ENCODE measurements at regions not wholly inside any gene's neighbourhood (a gene's known extent, or its start where the extent isn't known, plus 50 kb on each side); places are given as distances from the start of the nearest gene placed in this dataset.
A peak's percentile ranks its signal among the peaks of the same experiment; 100 is the strongest.
"Not testable (repeated sequence)": the region's sequence is repeated elsewhere in the genome, so short reads cannot be mapped to it uniquely, and the experiment has no call there.

GRCh38 chr14:71237556-71237955 lies 330.3 kb downstream of the PCNX1 start:
- Histone ChIP-seq H3K4me1 (ENCODE audit: insufficient read depth) (no peaks in the 10 kb centered on the region), H3K4me3 (ENCODE audit: low read depth, low read length) (no peak overlapping the region), H3K36me3 (ENCODE audit: insufficient read depth) (no peaks in the 10 kb centered on the region), H3K27ac (ENCODE audit: low read depth) (no peak overlapping the region)
- no peak for DNase-seq (ENCODE audit: extremely low spot score)
- WGBS, result 79% methylated on average over 4 of the region's 4 CpGs

GRCh38 chr14:71238835-71239234 lies 331.6 kb downstream of the PCNX1 start:
- DNase-seq (ENCODE audit: extremely low spot score), result no peak
- Histone ChIP-seq H3K4me1 (ENCODE audit: insufficient read depth) (no peaks in the 10 kb centered on the region), H3K4me3 (ENCODE audit: low read depth, low read length) (no peak overlapping the region), H3K36me3 (ENCODE audit: insufficient read depth) (no peaks in the 10 kb centered on the region), H3K27ac (ENCODE audit: low read depth) (no peak overlapping the region)
- 87% methylated on average over 5 of the region's 5 CpGs for WGBS

- Histone ChIP-seq H3K36me3 (ENCODE audit: insufficient read depth) (no peaks in the 10 kb centered on the region), H3K27ac (ENCODE audit: low read depth) (no peak overlapping the region), H3K4me1 (ENCODE audit: insufficient read depth) (no peaks in the 10 kb centered on the region), H3K4me3 (ENCODE audit: low read depth, low read length) (no peak overlapping the region)
- 64% methylated on average over 6 of the region's 6 CpGs for WGBS
- no peak for DNase-seq (ENCODE audit: extremely low spot score)
Measured at GRCh38 chr14:71240171-71240570, 332.9 kb downstream of the PCNX1 start.

DNA sequence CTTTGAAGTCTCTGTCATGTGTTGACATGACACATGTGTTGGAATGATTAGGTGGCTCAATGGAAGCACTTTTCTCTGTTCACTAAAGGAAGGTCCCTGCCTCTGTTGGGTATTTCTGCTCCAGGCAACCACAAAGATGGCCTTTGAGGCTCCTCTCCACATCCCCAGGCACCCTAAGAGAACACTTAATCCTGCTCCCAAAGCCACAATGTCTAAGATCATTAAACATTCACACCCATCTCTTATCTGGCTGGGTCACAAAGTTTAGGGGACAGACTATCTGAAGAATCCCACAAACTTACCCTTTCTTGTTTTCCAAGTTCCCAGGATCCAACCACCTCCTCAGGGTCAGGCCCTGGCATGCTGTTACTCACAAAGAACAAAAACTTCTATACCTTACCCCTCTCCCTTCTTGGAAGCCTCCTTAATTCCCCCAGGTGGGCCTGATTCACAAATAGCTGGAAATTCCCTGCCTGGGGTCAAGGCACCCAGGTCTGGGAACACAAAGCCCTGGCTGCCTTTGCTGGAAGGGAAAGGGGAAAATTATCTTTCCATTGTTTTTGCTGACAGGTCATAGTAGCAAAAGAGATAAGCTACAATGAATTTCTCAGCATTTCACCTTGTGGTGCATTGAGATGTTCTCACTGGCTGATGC lies 333.7 kb downstream of the PCNX1 start:
- no peak overlapping the region for H3K4me3 ChIP-seq (ENCODE audit: low read depth, low read length)
- no peak for DNase-seq (ENCODE audit: extremely low spot score)
- H3K27ac ChIP-seq (ENCODE audit: low read depth), result no peak overlapping the region
- H3K36me3 ChIP-seq (ENCODE audit: insufficient read depth), result no peaks in the 10 kb centered on the region
- no peaks in the 10 kb centered on the region for H3K4me1 ChIP-seq (ENCODE audit: insufficient read depth)

DNA sequence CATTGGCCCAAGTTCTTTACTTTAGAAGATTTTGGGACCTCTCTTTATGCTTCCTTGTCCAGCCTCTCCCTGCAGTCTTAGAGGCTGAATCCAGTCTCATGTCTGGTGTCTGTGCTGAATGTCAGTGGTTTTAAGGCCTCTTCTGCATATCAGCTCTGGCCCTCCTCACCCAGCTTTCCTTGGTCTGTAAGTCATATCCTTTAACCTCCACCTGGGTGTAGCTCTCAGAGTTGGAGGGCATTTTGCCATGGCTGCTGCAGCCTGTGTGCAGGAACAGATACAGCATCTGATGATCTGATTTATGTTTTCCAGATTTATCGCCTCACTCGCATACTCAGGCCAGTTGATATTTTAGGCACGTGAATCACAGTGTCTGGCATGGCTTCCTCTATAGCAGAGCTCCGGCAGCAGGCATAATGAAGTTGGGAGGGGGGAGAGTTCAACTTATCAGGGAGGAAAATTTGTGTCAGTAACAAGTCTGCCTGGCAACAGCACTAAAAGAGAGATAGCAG lies 335.0 kb downstream of the PCNX1 start:
- DNase-seq (ENCODE audit: extremely low spot score), result peak; percentile 37
- peaks cover 1% of the 10 kb centered on the region for H3K4me1 ChIP-seq (ENCODE audit: insufficient read depth)
- no peak overlapping the region for H3K27ac ChIP-seq (ENCODE audit: low read depth)
- WGBS, result 7% methylated on average over 4 of the region's 4 CpGs
- no peak overlapping the region for H3K4me3 ChIP-seq (ENCODE audit: low read depth, low read length)
- no peaks in the 10 kb centered on the region for H3K36me3 ChIP-seq (ENCODE audit: insufficient read depth)

DNA sequence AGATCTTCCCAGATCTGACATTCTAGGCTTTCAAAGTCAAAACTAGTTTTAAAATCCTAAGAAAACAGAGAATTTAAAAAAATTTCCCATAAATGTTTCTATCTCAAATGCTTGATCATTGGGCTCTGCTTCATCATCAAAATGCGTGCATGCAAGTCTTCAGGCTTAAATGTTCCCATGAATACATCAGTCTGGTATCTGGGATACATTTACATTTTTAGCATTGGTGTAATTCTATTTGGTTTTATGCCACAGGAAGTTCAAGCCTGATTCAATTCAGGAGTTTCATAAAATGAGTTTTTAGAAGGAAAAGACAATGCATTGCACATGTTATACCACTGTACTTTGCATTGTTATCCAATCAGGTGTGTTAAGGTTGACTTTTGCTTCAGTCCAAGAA lies 336.4 kb downstream of the PCNX1 start:
- H3K36me3 ChIP-seq (ENCODE audit: insufficient read depth), result no peaks in the 10 kb centered on the region
- H3K4me3 ChIP-seq (ENCODE audit: low read depth, low read length), result no peak overlapping the region
- peaks cover 1% of the 10 kb centered on the region for H3K4me1 ChIP-seq (ENCODE audit: insufficient read depth)
- 43% methylated on average over 1 of the region's 1 CpG for WGBS
- no peak for DNase-seq (ENCODE audit: extremely low spot score)
- no peak overlapping the region for H3K27ac ChIP-seq (ENCODE audit: low read depth)

DNA sequence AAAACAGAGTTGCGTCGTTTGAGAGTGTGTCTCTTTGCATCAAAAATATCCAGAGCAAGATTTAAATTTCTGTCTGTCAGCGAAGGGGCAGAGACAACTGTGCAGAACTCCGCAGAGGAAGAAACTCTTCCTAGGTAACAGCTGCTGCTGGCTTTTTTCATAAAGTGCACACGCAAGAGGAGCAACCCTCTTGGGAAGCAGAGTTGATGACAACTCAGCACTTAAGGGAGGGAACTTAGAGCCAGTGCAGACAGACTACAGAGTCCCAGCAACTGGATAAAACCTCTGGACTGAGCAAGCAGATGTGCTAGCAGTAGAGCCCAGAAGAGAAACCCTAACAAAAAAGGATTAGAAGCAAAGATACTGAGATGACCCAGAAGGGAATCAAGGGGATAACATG lies 337.1 kb downstream of the PCNX1 start:
- Histone ChIP-seq H3K4me1 (ENCODE audit: insufficient read depth) (peaks cover 1% of the 10 kb centered on the region), H3K4me3 (ENCODE audit: low read depth, low read length) (no peak overlapping the region), H3K27ac (ENCODE audit: low read depth) (no peak overlapping the region), H3K36me3 (ENCODE audit: insufficient read depth) (no peaks in the 10 kb centered on the region)
- 55% methylated on average over 5 of the region's 5 CpGs for WGBS
- DNase-seq (ENCODE audit: extremely low spot score), result no peak

- Histone ChIP-seq H3K36me3 (ENCODE audit: insufficient read depth) (no peaks in the 10 kb centered on the region), H3K4me1 (ENCODE audit: insufficient read depth) (peaks cover 1% of the 10 kb centered on the region), H3K27ac (ENCODE audit: low read depth) (no peak overlapping the region), H3K4me3 (ENCODE audit: low read depth, low read length) (no peak overlapping the region)
- WGBS, result 95% methylated on average over 8 of the region's 8 CpGs
- DNase-seq (ENCODE audit: extremely low spot score), result no peak
Measured at GRCh38 chr14:71245659-71246361, 338.6 kb downstream of the PCNX1 start.

DNA sequence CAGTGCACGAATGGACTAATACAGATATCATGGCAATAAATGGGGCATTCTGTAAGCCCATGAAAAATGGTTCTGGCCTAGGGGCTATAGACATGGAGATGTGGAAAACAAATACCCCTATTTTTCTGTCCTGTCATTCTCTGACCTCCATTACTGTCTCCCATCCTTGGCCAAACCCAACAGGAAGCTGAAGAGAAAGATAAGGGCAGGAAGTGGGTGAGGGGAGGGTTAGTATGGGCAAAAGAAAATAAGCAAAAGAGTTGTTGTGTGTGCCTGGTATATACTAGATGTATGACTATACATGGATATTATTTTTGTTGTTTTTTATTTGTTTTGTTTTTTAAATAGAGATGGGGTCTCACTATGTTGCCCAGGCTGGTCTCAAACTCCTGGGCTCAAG lies 339.3 kb downstream of the PCNX1 start:
- no peak overlapping the region for H3K27ac ChIP-seq (ENCODE audit: low read depth)
- 85% methylated on average over 1 of the region's 1 CpG for WGBS

GRCh38 chr14:71247106-71247505 lies 339.8 kb downstream of the PCNX1 start:
- Histone ChIP-seq H3K4me3 (ENCODE audit: low read depth, low read length) (no peak overlapping the region), H3K27ac (ENCODE audit: low read depth) (no peak overlapping the region), H3K4me1 (ENCODE audit: insufficient read depth) (peaks cover 1% of the 10 kb centered on the region), H3K36me3 (ENCODE audit: insufficient read depth) (no peaks in the 10 kb centered on the region)
- DNase-seq (ENCODE audit: extremely low spot score), result no peak
- WGBS, result 88% methylated on average over 4 of the region's 4 CpGs

More for the DNA sequence above, 339.3 kb downstream of the PCNX1 start:
- H3K4me1 ChIP-seq (ENCODE audit: insufficient read depth), result peaks cover 1% of the 10 kb centered on the region
- no peak overlapping the region for H3K4me3 ChIP-seq (ENCODE audit: low read depth, low read length)
- no peak for DNase-seq (ENCODE audit: extremely low spot score)
- no peaks in the 10 kb centered on the region for H3K36me3 ChIP-seq (ENCODE audit: insufficient read depth)

DNA sequence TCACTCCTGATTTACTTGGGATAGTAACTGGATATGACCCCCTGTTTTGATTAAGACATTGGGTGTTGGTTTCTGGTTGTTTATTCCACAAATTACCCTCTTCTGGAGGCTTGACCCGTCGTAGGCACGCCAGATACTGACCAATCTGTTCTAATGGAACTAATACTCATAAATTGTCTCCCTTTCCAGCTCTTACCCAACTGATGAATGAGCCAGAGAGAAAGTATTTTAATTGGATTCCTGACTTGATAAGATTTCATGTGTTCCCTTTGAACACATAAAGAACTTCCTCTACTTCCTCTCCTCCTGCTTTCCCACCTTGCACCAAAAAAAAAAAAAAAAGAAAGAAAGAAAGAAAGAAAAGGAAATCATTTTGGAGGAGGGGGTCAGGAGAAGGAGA lies 340.9 kb downstream of the PCNX1 start:
- DNase-seq (ENCODE audit: extremely low spot score), result no peak
- H3K4me1 ChIP-seq (ENCODE audit: insufficient read depth), result peaks cover 1% of the 10 kb centered on the region
- 62% methylated on average over 3 of the region's 3 CpGs for WGBS

GRCh38 chr14:71250347-71250746 lies 343.1 kb downstream of the PCNX1 start:
- no peak for DNase-seq (ENCODE audit: extremely low spot score)
- H3K27ac ChIP-seq (ENCODE audit: low read depth), result no peak overlapping the region

More for the DNA sequence above, 340.9 kb downstream of the PCNX1 start:
- no peak overlapping the region for H3K4me3 ChIP-seq (ENCODE audit: low read depth, low read length)
- H3K36me3 ChIP-seq (ENCODE audit: insufficient read depth), result no peaks in the 10 kb centered on the region
- no peak overlapping the region for H3K27ac ChIP-seq (ENCODE audit: low read depth)

GRCh38 chr14:71250791-71251190 lies 343.5 kb downstream of the PCNX1 start:
- peaks cover 1% of the 10 kb centered on the region for H3K4me1 ChIP-seq (ENCODE audit: insufficient read depth)
- H3K36me3 ChIP-seq (ENCODE audit: insufficient read depth), result no peaks in the 10 kb centered on the region

More at GRCh38 chr14:71250347-71250746, 343.1 kb downstream of the PCNX1 start:
- WGBS, result 77% methylated on average over 2 of the region's 2 CpGs
- Histone ChIP-seq H3K36me3 (ENCODE audit: insufficient read depth) (no peaks in the 10 kb centered on the region), H3K4me1 (ENCODE audit: insufficient read depth) (peaks cover 1% of the 10 kb centered on the region), H3K4me3 (ENCODE audit: low read depth, low read length) (no peak overlapping the region)

DNA sequence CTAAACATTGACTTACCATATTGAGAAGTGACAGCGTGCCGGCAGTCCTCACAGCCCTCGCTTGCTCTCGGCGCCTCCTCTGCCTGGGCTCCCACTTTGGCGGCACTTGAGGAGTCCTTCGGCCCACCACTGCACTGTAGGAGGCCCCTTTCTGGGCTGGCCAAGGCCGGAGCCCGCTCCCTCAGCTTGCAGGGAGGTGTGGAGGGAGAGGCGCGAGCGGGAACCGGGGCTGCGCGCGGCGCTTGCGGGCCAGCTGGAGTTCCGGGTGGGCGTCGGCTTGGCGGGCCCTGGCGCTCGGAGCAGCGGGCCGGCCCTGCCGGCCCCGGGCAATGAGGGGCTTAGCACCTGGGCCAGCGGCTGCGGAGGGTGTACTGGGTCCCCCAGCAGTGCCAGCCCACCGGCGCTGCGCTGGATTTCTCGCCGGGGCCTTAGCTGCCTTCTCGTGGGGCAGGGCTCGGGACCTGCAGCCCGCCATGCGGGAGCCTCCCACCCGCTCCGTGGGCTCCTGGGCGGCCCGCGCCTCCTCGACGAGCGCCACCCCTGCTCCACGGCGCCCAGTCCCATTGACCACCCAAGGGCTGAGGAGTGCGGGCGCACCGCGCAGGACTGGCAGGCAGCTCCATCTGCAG lies 346.9 kb downstream of the PCNX1 start:
- H3K36me3 ChIP-seq (ENCODE audit: insufficient read depth); DNase-seq (ENCODE audit: extremely low spot score); H3K27ac ChIP-seq (ENCODE audit: low read depth); H3K4me1 ChIP-seq (ENCODE audit: insufficient read depth); H3K4me3 ChIP-seq (ENCODE audit: low read depth, low read length): not testable (repeated sequence)
- WGBS, result 80% methylated on average over 53 of the region's 53 CpGs

More at GRCh38 chr14:71250791-71251190, 343.5 kb downstream of the PCNX1 start:
- Histone ChIP-seq H3K4me3 (ENCODE audit: low read depth, low read length) (no peak overlapping the region), H3K27ac (ENCODE audit: low read depth) (no peak overlapping the region)
- no peak for DNase-seq (ENCODE audit: extremely low spot score)
